GM03348 (cell line): ENCODE measurements at regions not wholly inside any gene's neighbourhood (a gene's known extent, or its start where the extent isn't known, plus 50 kb on each side); places are given as distances from the start of the nearest gene placed in this dataset.

Source experiments
- DNase-seq: peaks from one replicate; pipeline ENCODE4 v3.0.0; 2012; ENCODE audit warnings: low spot score

- no peak for DNase-seq
These were observed 108.4 kb upstream of the TNFAIP3 start for GRCh38 chr6:137758661-137759060.

GRCh38 chr6:137759624-137760023 lies 107.4 kb upstream of the TNFAIP3 start:
- no peak for DNase-seq

- no peak for DNase-seq
These were observed 106.0 kb upstream of the TNFAIP3 start for GRCh38 chr6:137761072-137761471.

GRCh38 chr6:137761487-137761886 lies 105.6 kb upstream of the TNFAIP3 start:
- DNase-seq: no peak

- DNase-seq: no peak
These were observed 104.6 kb upstream of the TNFAIP3 start for GRCh38 chr6:137762168-137763090.

GRCh38 chr6:137763436-137763835 lies 103.6 kb upstream of the TNFAIP3 start:
- DNase-seq: no peak

- no peak for DNase-seq
These were observed 103.2 kb upstream of the TNFAIP3 start for GRCh38 chr6:137763886-137764285.

GRCh38 chr6:137764464-137764863 lies 102.6 kb upstream of the TNFAIP3 start:
- peak; percentile 62 for DNase-seq

- DNase-seq: no peak
These were observed 102.0 kb upstream of the TNFAIP3 start for GRCh38 chr6:137765059-137765458.

- no peak for DNase-seq
These were observed 100.3 kb upstream of the TNFAIP3 start for GRCh38 chr6:137766596-137767370.

GRCh38 chr6:137767465-137767864 lies 99.6 kb upstream of the TNFAIP3 start:
- no peak for DNase-seq

- DNase-seq: no peak
These were observed 99.0 kb upstream of the TNFAIP3 start for GRCh38 chr6:137767911-137768690.

- DNase-seq: no peak
These were observed 98.1 kb upstream of the TNFAIP3 start for GRCh38 chr6:137768935-137769334.

- no peak for DNase-seq
These were observed 97.2 kb upstream of the TNFAIP3 start for GRCh38 chr6:137769797-137770362.

GRCh38 chr6:137772541-137773250 lies 94.4 kb upstream of the TNFAIP3 start:
- DNase-seq: no peak

- DNase-seq: no peak
These were observed 91.8 kb upstream of the TNFAIP3 start for GRCh38 chr6:137775227-137775626.

- DNase-seq: no peak
These were observed 91.3 kb upstream of the TNFAIP3 start for GRCh38 chr6:137775720-137776119.

GRCh38 chr6:137776256-137776655 lies 90.8 kb upstream of the TNFAIP3 start:
- no peak for DNase-seq

GRCh38 chr6:137776786-137777686 lies 90.0 kb upstream of the TNFAIP3 start:
- DNase-seq: no peak

- DNase-seq: no peak
These were observed 89.4 kb upstream of the TNFAIP3 start for GRCh38 chr6:137777687-137778075.
